OCI-LY3 (cell line): ENCODE measurements at regions not wholly inside any gene's neighbourhood (a gene's known extent, or its start where the extent isn't known, plus 50 kb on each side); places are given as distances from the start of the nearest gene placed in this dataset.

ENCODE experiments used
- H2AFZ ChIP-seq: fragments of 200-600, 300-600 bp; shearing (Covaris generic); 2 replicates; pipeline ENCODE4 v1.6.0; 2014; ENCODE audit warnings: antibody characterized with exemption, low read depth, low read length
- H3K27ac ChIP-seq: fragments of 200-600, 300-600 bp; sonication (generic); 2 replicates; pipeline ENCODE4 v1.5.1; 2014; ENCODE audit warnings: mild to moderate bottlenecking, low read length, moderate library complexity, mixed read lengths
- H3K27me3 ChIP-seq: fragments of 200-600, 300-600 bp; sonication (generic); 2 replicates; pipeline ENCODE4 v1.6.1; 2014; ENCODE audit warnings: low read depth, low read length, mixed read lengths
- H3K36me3 ChIP-seq: fragments of 200-600, 300-600 bp; sonication (generic); replicated peaks from 2 replicates; pipeline ENCODE3; 2014; ENCODE audit warnings: low read depth, low read length, mixed read lengths
- H3K4me1 ChIP-seq: fragments of 300-600, 200-600 bp; sonication (generic); 2 replicates; pipeline ENCODE4 v1.6.1; 2014; ENCODE audit warnings: low read length, mixed read lengths
- H3K4me2 ChIP-seq: fragments of 200-600, 300-600 bp; sonication (generic); 2 replicates; pipeline ENCODE4 v1.6.1; 2014; ENCODE audit warnings: low read length, mixed read lengths
- H3K4me3 ChIP-seq: fragments of 300-600, 200-600 bp; sonication (generic); 2 replicates; pipeline ENCODE4 v1.5.1; 2014; ENCODE audit warnings: antibody characterized with exemption, mild to moderate bottlenecking, low read length, moderate library complexity
- H3K79me2 ChIP-seq: fragments of 300-600, 200-600 bp; shearing (Covaris generic); 2 replicates; pipeline ENCODE4 v1.6.1; 2014; ENCODE audit warnings: mild to moderate bottlenecking, low read length, mixed read lengths
- H3K9ac ChIP-seq: fragments of 300-600, 200-600 bp; shearing (Covaris generic); 2 replicates; pipeline ENCODE4 v1.6.0; 2014; ENCODE audit warnings: mild to moderate bottlenecking, low read length, moderate library complexity
- H3K9me3 ChIP-seq: fragments of 200-600, 300-600 bp; shearing (Covaris generic); 2 replicates; pipeline ENCODE4 v1.6.1; 2014; ENCODE audit warnings: low read length, mixed read lengths; ENCODE audit not compliant: insufficient read depth
- H4K20me1 ChIP-seq: fragments of 200-600, 300-600 bp; sonication (generic); 2 replicates; pipeline ENCODE4 v1.6.1; 2016; ENCODE audit warnings: low read length, mixed read lengths; ENCODE audit not compliant: insufficient read depth
- EZH2phosphoT487 ChIP-seq: fragments of 200-600 bp; shearing (Covaris generic); IDR thresholded peaks from 2 replicates; pipeline ENCODE4 v1.6.1; 2018; ENCODE audit warnings: antibody characterized with exemption, mixed run types, low read depth
- TF ChIP-seq, protein P1 (sequence below): fragments of 200-600, 300-600 bp; sonication (generic); IDR thresholded peaks from 2 replicates; pipeline ENCODE4 v1.5.1; 2014; ENCODE audit warnings: antibody characterized with exemption, low read length, low read depth

DNA sequence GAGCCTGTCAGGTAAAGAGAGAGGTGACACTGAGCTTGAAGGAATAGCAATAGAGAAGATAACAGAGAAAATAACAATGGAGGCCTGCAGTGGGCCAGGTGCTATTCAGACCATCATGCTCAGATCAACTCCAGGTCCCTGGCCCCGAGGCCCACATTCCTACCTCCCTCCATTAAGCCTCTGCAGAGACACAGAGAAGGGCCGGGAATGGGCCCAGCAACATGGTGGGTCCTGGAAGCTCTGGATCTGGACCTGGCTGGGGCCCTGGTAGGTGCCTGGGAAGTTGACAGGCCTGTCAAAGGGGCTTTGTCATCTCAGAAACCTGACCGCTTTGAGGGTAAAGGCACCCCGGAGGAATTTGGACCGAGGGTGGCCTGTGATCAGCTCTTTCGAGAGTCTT, 159.7 kb upstream of the GLI2 start:
- no peak overlapping the region for H3K4me3 ChIP-seq
- H3K36me3 ChIP-seq = no peaks in the 10 kb centered on the region
- H3K79me2 ChIP-seq = no peaks in the 10 kb centered on the region
- H3K9ac ChIP-seq = no peak overlapping the region
- no peak overlapping the region for H2AFZ ChIP-seq
- no peak overlapping the region for H3K4me2 ChIP-seq
- H3K4me1 ChIP-seq = no peaks in the 10 kb centered on the region
- H3K27me3 ChIP-seq = peaks cover 14% of the 10 kb centered on the region; the same call in 1 of the 2 replicates
- H3K9me3 ChIP-seq = no peaks in the 10 kb centered on the region
- TF ChIP-seq, protein P1, sequence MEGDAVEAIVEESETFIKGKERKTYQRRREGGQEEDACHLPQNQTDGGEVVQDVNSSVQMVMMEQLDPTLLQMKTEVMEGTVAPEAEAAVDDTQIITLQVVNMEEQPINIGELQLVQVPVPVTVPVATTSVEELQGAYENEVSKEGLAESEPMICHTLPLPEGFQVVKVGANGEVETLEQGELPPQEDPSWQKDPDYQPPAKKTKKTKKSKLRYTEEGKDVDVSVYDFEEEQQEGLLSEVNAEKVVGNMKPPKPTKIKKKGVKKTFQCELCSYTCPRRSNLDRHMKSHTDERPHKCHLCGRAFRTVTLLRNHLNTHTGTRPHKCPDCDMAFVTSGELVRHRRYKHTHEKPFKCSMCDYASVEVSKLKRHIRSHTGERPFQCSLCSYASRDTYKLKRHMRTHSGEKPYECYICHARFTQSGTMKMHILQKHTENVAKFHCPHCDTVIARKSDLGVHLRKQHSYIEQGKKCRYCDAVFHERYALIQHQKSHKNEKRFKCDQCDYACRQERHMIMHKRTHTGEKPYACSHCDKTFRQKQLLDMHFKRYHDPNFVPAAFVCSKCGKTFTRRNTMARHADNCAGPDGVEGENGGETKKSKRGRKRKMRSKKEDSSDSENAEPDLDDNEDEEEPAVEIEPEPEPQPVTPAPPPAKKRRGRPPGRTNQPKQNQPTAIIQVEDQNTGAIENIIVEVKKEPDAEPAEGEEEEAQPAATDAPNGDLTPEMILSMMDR = no peak
- TF ChIP-seq EZH2phosphoT487 = no peak
- no peaks in the 10 kb centered on the region for H4K20me1 ChIP-seq
- H3K27ac ChIP-seq = no peak overlapping the region

DNA sequence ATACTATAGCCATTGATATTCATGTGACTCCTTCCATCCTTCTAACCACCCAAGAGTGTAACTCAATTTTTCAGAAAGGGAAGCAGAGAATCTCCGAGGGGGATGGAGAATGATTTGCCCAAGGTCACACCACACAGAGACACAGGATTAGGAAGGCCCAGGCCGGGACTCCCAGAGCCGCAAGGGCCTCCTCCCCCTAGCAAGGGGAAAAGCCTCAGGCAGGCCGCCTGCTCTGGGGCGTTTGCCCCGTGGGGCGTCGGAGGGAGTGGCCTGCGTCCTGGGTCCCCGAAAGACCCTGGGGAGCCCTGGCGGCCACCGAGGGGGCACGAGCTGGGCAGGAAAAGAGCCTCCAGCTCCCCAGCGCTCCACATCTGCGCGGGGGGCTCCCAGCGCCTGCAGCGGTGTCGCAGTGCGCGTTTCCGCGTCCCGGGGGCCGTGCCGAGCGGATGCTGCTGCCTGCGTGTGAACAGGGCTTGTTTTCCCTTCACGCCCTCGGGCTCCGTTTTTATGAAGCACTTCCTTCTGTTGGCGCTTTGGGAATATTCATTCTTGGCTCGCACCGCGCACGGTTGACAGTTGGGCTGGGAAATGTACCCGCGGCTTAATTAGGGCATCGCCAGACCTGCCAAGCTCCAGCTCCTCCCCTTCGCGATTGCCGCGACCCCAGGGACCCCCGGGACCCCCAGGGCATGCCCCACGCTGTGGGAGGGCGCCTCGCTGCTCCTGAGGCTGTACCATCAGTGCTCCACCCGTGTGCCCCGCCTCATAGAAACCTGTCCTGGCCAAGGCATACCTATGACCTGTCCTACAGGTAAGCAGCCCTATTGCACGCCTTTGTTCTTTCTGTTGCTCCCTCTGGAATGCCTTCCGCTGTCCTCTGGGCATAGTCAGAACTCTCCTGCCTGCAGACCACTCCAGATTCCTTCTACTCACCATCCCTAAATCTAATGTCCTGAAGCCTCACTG, 158.9 kb upstream of the GLI2 start:
- Histone ChIP-seq H3K4me1 (no peaks in the 10 kb centered on the region), H3K27me3 (peaks cover 14% of the 10 kb centered on the region; the same call in 1 of the 2 replicates), H2AFZ (no peak overlapping the region), H4K20me1 (no peaks in the 10 kb centered on the region), H3K27ac (no peak overlapping the region), H3K79me2 (no peaks in the 10 kb centered on the region), H3K9ac (no peak overlapping the region), H3K9me3 (no peaks in the 10 kb centered on the region), H3K36me3 (no peaks in the 10 kb centered on the region), H3K4me3 (no peak overlapping the region), H3K4me2 (no peak overlapping the region)
- TF ChIP-seq, protein P1 = no peak
- no peak for TF ChIP-seq EZH2phosphoT487

DNA sequence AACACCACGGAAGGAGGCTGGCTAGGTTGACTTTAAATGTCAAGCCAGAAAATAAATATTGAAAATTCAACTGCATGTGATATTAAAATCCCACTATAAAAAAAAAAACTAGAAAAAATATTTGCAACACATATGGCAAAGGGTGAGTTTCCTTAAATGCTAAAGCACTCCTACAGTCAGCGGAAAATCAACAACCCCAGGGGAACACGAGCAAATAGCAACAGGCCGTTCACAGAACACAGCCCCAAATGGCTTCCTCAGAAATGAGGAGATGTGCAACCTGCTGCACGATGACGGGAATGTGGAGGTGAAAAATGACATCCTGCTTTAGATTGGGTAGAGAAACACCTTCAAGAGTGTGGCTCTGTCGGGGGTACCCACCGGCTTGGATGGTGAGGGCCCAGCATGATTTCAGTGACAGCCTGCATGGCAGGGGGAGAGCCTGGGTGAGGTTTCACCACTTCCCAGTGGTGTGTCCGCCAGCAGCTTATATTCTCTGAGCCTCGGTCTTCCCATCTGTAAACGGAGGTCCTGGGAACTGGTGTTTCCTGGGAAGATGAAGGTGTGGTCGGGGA, 157.9 kb upstream of the GLI2 start:
- no peak overlapping the region for H3K4me3 ChIP-seq
- peaks cover 18% of the 10 kb centered on the region; the same call in 1 of the 2 replicates for H3K27me3 ChIP-seq
- H3K9ac ChIP-seq = no peak overlapping the region
- H3K27ac ChIP-seq = no peak overlapping the region
- H2AFZ ChIP-seq = no peak overlapping the region
- no peaks in the 10 kb centered on the region for H3K36me3 ChIP-seq
- H3K79me2 ChIP-seq = no peaks in the 10 kb centered on the region
- H3K4me1 ChIP-seq = no peaks in the 10 kb centered on the region
- H4K20me1 ChIP-seq = no peaks in the 10 kb centered on the region
- TF ChIP-seq EZH2phosphoT487 = no peak
- TF ChIP-seq, protein P1 = no peak
- H3K4me2 ChIP-seq = no peak overlapping the region
- H3K9me3 ChIP-seq = no peaks in the 10 kb centered on the region

DNA sequence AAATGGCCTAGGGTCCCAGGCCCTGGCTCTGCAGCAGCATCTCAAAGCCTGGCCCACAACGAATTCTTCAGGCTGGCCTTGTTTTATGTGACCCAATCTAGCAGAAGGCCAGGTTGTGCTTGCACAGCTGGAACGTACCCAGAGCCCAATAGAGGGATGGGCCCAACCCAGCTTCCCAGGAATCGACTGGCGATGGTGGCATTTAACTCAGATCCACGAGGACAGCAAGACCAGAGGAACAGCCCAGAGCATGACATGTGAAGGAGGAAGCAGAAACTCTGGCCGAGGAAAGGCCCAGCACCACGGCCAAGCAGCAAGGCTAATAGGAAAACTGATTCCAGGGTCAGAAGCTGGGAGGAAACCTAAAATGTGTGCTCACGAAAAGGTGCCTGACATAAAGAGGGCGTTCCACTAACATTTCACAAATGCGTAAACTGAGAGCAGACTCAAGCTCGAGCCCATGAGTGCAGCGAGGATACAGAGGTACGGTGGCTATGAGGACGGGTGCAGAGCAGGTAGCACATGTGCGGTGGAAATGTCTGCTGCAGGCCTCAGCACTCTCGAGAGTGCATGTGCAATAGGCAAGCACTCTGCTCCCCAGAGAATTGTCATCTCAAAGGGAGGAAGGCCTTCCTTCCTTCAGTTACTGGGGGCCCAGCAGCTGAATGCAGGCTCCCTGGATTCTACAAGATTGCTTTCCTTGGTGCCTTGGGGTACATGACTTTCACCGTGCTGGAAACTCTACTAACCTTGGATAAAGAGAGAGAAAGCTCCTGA, 156.9 kb upstream of the GLI2 start:
- H2AFZ ChIP-seq = no peak overlapping the region
- H3K4me2 ChIP-seq = no peak overlapping the region
- H4K20me1 ChIP-seq = no peaks in the 10 kb centered on the region
- no peaks in the 10 kb centered on the region for H3K79me2 ChIP-seq
- no peaks in the 10 kb centered on the region for H3K9me3 ChIP-seq
- H3K36me3 ChIP-seq = no peaks in the 10 kb centered on the region
- H3K4me3 ChIP-seq = no peak overlapping the region
- H3K4me1 ChIP-seq = no peaks in the 10 kb centered on the region
- no peak overlapping the region for H3K9ac ChIP-seq
- TF ChIP-seq, protein P1 = no peak
- TF ChIP-seq EZH2phosphoT487 = no peak
- H3K27ac ChIP-seq = no peak overlapping the region
- H3K27me3 ChIP-seq = peaks cover 16% of the 10 kb centered on the region; the same call in 1 of the 2 replicates
